ENCODE measurements at regions not wholly inside any gene's neighbourhood (a gene's known extent, or its start where the extent isn't known, plus 50 kb on each side); places are given as distances from the start of the nearest gene placed in this dataset.

- TF ChIP-seq CTCF (IDR thresholded peaks at IDR 0.05) (no peak), POLR2A (IDR thresholded peaks at IDR 0.05) (no peak)
Observed at GRCh38 chr9:95642189-95642588, 125.4 kb upstream of the PTCH1 start.
